Spleen (tissue), 7 donors: ENCODE measurements at regions not wholly inside any gene's neighbourhood (a gene's known extent, or its start where the extent isn't known, plus 50 kb on each side); places are given as distances from the start of the nearest gene placed in this dataset.

ENCODE experiments used
- POLR2A ChIP-seq, 3 donors: fragments of 450-650 bp; IDR thresholded peaks; one replicate each; pipeline ENCODE4 v1.5.1; 2017; ENCODE audit warnings: antibody characterized with exemption in 3 of 3, mild to moderate bottlenecking in 1 of 3
- POLR2AphosphoS5 ChIP-seq, 3 donors: sonication (generic); formaldehyde crosslinking; IDR thresholded peaks; one replicate each; pipeline ENCODE4 v1.5.1; 2017; ENCODE audit warnings: antibody characterized with exemption in 3 of 3
- TF ChIP-seq, protein P1 (sequence below), 11 experiments: fragments of 200-600 bp in 7 of 11; fragments of 450-650 bp in 4 of 11; sonication (generic) in 4 of 11; IDR thresholded peaks in 8 of 11; conservative IDR thresholded peaks in 3 of 11; 1 replicate in 7 of 11; 2 replicates in 4 of 11; pipeline versions ENCODE4 v1.4.0 to v1.8.0; 2016 to 2021; ENCODE audit warnings: antibody characterized with exemption in 11 of 11, inconsistent platforms in 4 of 11, mild to moderate bottlenecking in 1 of 11
- donor health status: DM: no; HTN: no; CAD: no; lungs with moderate emphysema.
- donor health status: DM: no; HTN: no; CAD: no.
- donor health status: DM: no; HTN: no; CAD: no.

- TF ChIP-seq POLR2A (IDR thresholded peaks at IDR 0.05) (no peak), POLR2AphosphoS5 (IDR thresholded peaks at IDR 0.05) (no peak)
- TF ChIP-seq, protein P1, sequence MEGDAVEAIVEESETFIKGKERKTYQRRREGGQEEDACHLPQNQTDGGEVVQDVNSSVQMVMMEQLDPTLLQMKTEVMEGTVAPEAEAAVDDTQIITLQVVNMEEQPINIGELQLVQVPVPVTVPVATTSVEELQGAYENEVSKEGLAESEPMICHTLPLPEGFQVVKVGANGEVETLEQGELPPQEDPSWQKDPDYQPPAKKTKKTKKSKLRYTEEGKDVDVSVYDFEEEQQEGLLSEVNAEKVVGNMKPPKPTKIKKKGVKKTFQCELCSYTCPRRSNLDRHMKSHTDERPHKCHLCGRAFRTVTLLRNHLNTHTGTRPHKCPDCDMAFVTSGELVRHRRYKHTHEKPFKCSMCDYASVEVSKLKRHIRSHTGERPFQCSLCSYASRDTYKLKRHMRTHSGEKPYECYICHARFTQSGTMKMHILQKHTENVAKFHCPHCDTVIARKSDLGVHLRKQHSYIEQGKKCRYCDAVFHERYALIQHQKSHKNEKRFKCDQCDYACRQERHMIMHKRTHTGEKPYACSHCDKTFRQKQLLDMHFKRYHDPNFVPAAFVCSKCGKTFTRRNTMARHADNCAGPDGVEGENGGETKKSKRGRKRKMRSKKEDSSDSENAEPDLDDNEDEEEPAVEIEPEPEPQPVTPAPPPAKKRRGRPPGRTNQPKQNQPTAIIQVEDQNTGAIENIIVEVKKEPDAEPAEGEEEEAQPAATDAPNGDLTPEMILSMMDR (IDR thresholded peaks at IDR 0.05 in 8 of 11, conservative IDR thresholded peaks at IDR 0.05 in 3 of 11) = no peak
These were observed 309.9 kb downstream of the NDUFA10 start for GRCh38 chr2:239715202-239715601.
